ENCODE measurements at regions not wholly inside any gene's neighbourhood (a gene's known extent, or its start where the extent isn't known, plus 50 kb on each side); places are given as distances from the start of the nearest gene placed in this dataset.

GRCh38 chr5:164191240-164191639 is 685.8 kb downstream of the MAT2B start:
- Histone ChIP-seq H3K9ac (ENCODE audit: low read length) (no peak overlapping the region), H3K9me3 (ENCODE audit: insufficient read depth, low read length) (no peaks in the 10 kb centered on the region), H3K4me2 (ENCODE audit: low read depth, low read length, poor library complexity, severe bottlenecking) (no peak overlapping the region), H4K20me1 (ENCODE audit: low read depth, low read length) (no peaks in the 10 kb centered on the region), H3K4me3 (ENCODE audit: insufficient read depth, low read length, poor library complexity, severe bottlenecking) (no peak overlapping the region), H3K27me3 (ENCODE audit: low read length) (no peaks in the 10 kb centered on the region), H3K36me3 (ENCODE audit: low read length) (no peaks in the 10 kb centered on the region), H3F3A (ENCODE audit: insufficient read depth) (no peaks in the 10 kb centered on the region), H3K79me2 (ENCODE audit: insufficient read depth, low read length) (no peaks in the 10 kb centered on the region), H3K9me2 (replicated peaks; ENCODE audit: insufficient read depth, low read length) (no peaks in the 10 kb centered on the region), H3K27ac (ENCODE audit: low read depth, low read length) (no peak overlapping the region), H2AFZ (ENCODE audit: low read depth, low read length, severe bottlenecking) (no peak overlapping the region)
- TF ChIP-seq EZH2phosphoT487 (conservative IDR thresholded peaks at IDR 0.05; ENCODE audit: low read length) = no peak
- no peak for TF ChIP-seq CTCF (IDR thresholded peaks at IDR 0.05; ENCODE audit: insufficient read depth, low read length, poor library complexity, severe bottlenecking)

- Histone ChIP-seq H2AFZ (ENCODE audit: low read depth, low read length, severe bottlenecking) (no peak overlapping the region), H3K9ac (ENCODE audit: low read length) (no peak overlapping the region), H3F3A (ENCODE audit: insufficient read depth) (no peaks in the 10 kb centered on the region), H4K20me1 (ENCODE audit: low read depth, low read length) (no peaks in the 10 kb centered on the region), H3K27ac (ENCODE audit: low read depth, low read length) (no peak overlapping the region), H3K36me3 (ENCODE audit: low read length) (no peaks in the 10 kb centered on the region), H3K9me2 (replicated peaks; ENCODE audit: insufficient read depth, low read length) (no peaks in the 10 kb centered on the region), H3K9me3 (ENCODE audit: insufficient read depth, low read length) (no peaks in the 10 kb centered on the region), H3K79me2 (ENCODE audit: insufficient read depth, low read length) (no peaks in the 10 kb centered on the region), H3K27me3 (ENCODE audit: low read length) (no peaks in the 10 kb centered on the region), H3K4me3 (ENCODE audit: insufficient read depth, low read length, poor library complexity, severe bottlenecking) (no peak overlapping the region), H3K4me2 (ENCODE audit: low read depth, low read length, poor library complexity, severe bottlenecking) (no peak overlapping the region)
- TF ChIP-seq EZH2phosphoT487 (conservative IDR thresholded peaks at IDR 0.05; ENCODE audit: low read length) (no peak), CTCF (IDR thresholded peaks at IDR 0.05; ENCODE audit: insufficient read depth, low read length, poor library complexity, severe bottlenecking) (no peak)
Observed at GRCh38 chr5:164202338-164202737, 696.9 kb downstream of the MAT2B start.

- no peaks in the 10 kb centered on the region for H3K9me2 ChIP-seq (replicated peaks; ENCODE audit: insufficient read depth, low read length)
- H3K79me2 ChIP-seq (ENCODE audit: insufficient read depth, low read length) = no peaks in the 10 kb centered on the region
- no peaks in the 10 kb centered on the region for H3K27me3 ChIP-seq (ENCODE audit: low read length)
- TF ChIP-seq EZH2phosphoT487 (conservative IDR thresholded peaks at IDR 0.05; ENCODE audit: low read length) (no peak), CTCF (IDR thresholded peaks at IDR 0.05; ENCODE audit: insufficient read depth, low read length, poor library complexity, severe bottlenecking) (no peak)
- H3K9me3 ChIP-seq (ENCODE audit: insufficient read depth, low read length) = no peaks in the 10 kb centered on the region
- H3K36me3 ChIP-seq (ENCODE audit: low read length) = no peaks in the 10 kb centered on the region
- no peak overlapping the region for H3K27ac ChIP-seq (ENCODE audit: low read depth, low read length)
- H4K20me1 ChIP-seq (ENCODE audit: low read depth, low read length) = no peaks in the 10 kb centered on the region
- H3F3A ChIP-seq (ENCODE audit: insufficient read depth) = no peaks in the 10 kb centered on the region
- H3K4me3 ChIP-seq (ENCODE audit: insufficient read depth, low read length, poor library complexity, severe bottlenecking) = no peak overlapping the region
- no peak overlapping the region for H3K4me2 ChIP-seq (ENCODE audit: low read depth, low read length, poor library complexity, severe bottlenecking)
- no peak overlapping the region for H2AFZ ChIP-seq (ENCODE audit: low read depth, low read length, severe bottlenecking)
- no peak overlapping the region for H3K9ac ChIP-seq (ENCODE audit: low read length)
Observed at GRCh38 chr5:164203581-164204225, 698.3 kb downstream of the MAT2B start.

Measured in SU-DHL-6 (cell line).